Renal pelvis (tissue), 1 donor: ENCODE measurements at regions not wholly inside any gene's neighbourhood (a gene's known extent, or its start where the extent isn't known, plus 50 kb on each side); places are given as distances from the start of the nearest gene placed in this dataset.
"Not testable (repeated sequence)": the region's sequence is repeated elsewhere in the genome, so short reads cannot be mapped to it uniquely, and the experiment has no call there.

Source experiments
- DNase-seq: peaks from one replicate; pipeline ENCODE4 v3.0.0-alpha.2; 2013

DNA sequence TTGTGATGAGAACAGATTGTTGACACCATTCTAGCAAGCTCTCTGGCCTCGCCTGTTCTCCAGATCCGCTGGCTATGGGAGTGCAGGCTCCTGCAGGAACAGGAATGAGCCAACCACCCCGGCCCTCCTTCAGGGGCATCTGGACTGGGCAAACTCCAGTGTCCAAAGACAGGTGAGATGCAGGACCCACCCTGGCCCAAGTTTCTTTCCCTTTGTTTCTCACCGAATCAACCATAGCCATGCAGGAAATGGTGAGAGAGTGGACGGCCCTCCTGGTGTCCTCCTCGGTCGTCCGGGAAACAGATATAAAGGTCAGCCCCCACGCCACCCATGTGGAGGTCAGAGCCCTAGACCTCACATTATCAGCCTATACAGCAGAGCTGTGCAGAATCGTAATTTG, 108.6 kb upstream of the IRX2 start:
- DNase-seq = no peak

DNA sequence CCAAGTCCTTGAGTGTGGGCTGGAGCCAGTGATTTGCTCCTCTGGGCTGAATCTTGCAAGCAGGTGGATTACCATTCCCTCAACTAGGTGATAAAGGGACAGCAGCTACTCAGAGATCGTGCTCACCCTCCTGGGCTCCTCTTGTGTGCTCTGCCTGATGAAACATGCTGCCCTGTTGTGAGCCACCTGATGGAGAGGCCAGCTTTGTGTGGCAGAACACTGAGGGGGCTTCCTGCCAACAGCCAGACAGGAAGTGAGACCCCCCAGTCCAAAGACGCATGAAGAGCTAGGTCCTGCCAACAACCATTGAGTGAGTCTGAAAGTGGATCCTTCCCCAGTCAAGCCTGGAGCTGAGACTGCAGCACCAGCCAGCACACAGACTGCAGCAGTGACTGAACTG, 106.4 kb upstream of the IRX2 start:
- no peak for DNase-seq

DNA sequence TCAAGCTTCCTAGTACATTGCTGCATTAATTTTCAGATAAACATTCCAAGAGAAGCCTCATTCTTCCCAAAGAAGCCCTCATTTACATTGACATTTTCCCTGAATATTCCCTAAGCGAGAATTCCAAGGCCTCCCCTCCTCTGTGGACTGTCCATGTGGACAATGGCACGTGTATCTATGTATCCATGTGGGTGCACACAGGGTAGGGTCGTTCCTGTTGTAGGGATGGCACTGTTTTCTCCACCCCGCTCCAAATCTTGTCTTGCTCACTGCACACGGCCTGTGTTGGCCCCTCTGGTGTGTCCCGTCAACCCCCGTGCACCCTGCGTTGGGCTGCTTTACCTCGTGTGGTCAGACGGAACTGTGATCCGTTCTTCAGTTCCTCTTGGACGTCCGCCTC, 104.7 kb upstream of the IRX2 start:
- DNase-seq = no peak

DNA sequence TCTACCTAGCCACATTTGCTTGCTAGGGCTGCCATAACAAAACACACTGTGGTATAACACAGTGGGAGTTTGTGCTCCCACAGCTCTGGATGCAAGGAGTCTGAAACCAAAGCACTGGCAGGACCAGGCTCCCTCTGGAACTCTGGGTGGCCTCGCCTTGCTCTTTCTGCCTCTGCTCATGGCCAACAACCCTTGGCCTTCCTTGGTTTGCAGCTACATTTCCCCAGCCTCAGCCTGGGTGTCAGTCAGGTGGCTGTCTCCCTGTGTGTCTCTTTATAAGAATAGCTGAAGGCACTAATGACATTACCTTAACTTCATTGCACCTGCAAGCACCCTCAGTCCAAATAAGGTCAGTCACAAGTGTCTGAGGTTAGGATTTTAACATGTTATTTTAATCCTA, 101.0 kb upstream of the IRX2 start:
- DNase-seq = no peak

DNA sequence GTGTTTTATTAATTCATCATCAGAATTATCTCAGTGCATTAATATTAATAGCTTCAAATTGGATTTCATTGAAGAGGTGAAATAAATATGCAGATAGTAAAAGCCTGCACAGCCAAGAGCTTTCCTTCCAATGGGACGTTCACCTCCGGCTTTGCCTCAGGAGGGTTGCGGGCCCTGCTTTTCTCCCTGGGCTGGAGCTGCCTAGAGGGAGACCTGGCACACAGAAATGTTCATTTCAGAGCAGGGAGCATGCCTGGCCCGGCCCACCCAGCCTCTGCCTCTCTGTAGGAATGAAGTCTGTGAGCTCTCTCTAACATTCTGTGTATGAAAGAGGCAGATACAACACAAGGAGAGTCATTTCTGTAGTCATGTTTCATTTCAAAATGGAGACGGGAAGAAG, 100.4 kb upstream of the IRX2 start:
- no peak for DNase-seq

- DNase-seq = no peak
Measured at GRCh38 chr5:2849429-2849828, 98.0 kb upstream of the IRX2 start.

DNA sequence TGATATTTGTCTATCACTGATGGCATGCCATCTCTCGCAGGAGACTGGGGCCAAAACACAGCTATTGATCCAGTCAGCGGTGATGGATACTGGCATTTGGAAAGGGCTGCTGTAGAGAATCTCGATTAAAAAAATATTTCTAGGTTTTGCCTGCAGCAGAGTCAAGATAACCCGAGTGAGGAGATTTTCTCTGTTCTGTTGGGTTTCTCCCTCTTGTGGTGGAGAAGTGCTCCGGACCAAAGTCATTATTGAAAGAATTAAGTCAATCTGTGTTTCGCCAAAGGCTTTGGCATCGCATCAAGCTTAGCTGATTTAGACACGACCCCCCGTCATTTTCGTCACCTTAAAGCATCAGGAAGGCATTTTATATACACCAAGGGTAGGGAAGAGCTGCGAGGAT, 97.1 kb upstream of the IRX2 start:
- no peak for DNase-seq

DNA sequence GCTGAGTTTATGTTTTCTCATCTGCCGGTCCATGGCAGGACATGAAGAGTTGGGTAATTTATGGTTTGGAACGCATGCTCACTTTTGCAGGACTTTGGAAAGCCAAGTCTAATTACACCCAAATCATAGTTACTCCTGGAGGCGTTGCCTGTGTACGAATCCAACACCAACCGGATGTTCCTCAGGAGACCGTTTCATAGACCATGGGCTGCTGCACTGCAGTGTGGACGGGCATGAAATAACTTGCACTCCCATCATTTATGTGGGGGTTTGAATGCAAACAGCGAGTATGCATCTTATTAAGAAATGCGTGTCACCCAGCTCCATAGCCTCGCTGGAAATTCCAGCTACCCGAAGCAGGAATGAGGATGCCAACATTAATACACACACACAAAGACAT, 96.1 kb upstream of the IRX2 start:
- peak; percentile 28 for DNase-seq

DNA sequence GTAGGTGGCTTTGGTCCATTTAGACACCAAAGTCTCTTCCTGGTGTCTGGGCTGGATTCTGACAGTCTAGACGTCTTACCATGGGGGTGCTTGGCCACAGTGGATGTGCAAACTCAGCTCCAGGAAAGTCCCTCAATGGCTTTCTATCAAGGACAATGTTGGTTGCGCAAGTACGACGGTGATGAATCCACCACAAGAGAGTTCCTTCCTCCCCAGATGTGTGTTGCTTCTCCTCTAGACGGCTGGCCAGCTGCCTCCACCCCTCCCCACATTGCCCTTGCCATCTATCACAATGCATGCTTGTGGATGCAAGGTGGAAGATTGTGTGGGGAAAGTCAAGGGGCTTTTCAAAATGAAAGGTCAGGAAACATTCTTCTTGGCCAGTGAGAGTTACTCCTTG, 89.7 kb upstream of the IRX2 start:
- DNase-seq = no peak

DNA sequence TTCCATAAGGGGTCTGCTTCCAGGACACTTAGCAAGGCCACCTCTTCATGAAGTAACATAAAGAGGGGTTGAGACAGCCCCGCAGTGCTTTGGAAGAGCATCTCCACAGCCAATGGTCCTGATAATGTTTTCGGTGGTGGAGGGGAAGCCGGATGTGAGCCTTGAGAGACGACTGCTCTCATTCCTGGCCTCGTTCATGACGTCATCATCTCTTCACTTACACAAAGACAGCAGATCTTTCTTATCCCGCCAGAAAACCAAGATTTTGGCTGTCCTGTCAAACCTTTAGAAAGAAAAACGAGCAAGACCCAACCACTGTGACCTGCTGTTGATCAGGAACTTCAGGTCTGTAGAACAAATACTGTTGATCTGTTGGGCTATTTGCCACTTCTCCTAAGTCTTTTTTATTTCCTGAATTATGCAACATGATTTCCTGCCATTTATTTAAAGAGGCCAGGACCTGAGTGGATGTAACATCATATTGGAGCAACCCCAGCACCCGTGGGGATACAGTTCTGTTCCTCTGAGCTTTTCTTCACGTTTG, 89.0 kb upstream of the IRX2 start:
- no peak for DNase-seq

DNA sequence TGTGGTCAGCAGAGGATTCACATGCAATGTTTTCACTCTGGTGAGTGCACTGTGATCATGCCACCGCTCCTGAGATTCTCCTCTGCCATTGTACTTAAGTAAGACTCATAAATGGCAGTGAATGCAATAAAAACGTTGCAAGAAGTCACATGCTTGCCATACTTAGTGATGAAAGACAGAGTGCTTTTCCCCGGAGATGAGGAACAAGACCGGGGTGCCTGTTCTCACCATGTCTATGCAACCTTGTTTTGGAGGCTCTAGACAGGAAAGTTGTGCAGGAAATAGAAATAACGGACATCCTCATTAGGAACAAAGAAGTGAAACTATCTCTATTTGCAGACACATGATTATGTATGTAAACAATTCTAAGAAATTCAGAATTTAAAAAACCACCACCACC, 84.7 kb upstream of the IRX2 start:
- no peak for DNase-seq

DNA sequence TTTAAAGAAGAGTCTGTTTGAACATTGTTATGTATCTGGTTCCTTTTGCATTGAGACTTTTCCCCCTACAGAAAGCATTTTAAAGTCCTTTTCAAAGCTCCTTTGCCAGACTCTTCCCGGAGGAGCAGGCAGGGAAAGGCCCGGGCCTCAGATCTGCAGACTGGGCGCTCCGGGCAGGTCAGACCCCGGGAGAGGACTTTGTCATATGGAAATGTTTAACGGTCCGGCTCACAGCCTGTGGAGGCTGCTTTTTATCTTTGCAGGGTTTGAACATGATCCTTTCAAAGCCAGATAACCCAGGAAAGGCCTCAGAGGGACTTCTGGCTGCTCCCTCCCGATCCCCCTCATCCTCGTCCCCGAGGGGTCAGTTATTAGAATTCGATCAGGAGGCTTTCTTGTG, 82.1 kb upstream of the IRX2 start:
- no peak for DNase-seq

- DNase-seq = no peak
Measured at GRCh38 chr5:2832394-2832793, 80.9 kb upstream of the IRX2 start.

GRCh38 chr5:2829239-2829638, 77.8 kb upstream of the IRX2 start:
- no peak for DNase-seq

DNA sequence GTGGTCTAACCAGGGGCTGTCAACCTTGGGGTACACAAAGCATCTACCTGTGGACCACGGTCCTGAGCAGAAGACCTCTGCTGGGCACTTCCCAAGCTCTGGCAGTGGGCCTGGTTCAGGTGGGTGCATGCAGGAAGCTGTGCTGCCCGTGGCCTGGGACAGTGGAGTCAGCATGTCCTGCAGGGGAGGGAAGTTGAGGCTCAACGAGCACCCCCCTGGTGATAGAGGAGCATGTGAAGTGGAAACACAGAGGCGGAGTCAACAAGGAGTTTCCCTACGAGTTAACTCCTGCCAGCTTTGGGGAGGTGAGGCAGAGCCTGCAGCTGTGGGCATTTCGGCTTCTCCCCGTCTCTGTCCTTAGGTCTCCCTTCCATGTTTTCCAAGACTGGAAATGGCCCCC, 67.5 kb upstream of the IRX2 start:
- no peak for DNase-seq

GRCh38 chr5:2817031-2817603, 65.6 kb upstream of the IRX2 start:
- DNase-seq = no peak

DNA sequence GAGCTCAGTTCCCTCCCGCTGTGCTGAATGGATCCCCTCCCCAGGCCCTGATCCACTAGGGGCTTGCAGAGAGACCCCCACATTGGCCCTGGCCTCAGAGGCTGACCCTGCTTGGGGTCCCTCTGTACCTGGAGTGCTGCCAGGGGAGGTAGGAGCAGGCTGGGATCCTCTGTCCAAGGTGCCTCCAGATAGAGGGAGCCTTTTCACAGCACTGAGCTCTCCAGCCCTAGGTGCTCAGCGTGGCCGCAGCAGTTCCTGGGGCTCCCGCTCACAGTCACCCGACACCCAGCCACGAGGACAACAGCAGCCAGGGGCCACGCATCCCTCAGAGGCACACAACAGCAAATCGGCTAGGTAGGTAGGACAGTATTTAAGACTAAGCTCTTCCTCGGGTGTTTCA, 62.2 kb upstream of the IRX2 start:
- DNase-seq = no peak

DNA sequence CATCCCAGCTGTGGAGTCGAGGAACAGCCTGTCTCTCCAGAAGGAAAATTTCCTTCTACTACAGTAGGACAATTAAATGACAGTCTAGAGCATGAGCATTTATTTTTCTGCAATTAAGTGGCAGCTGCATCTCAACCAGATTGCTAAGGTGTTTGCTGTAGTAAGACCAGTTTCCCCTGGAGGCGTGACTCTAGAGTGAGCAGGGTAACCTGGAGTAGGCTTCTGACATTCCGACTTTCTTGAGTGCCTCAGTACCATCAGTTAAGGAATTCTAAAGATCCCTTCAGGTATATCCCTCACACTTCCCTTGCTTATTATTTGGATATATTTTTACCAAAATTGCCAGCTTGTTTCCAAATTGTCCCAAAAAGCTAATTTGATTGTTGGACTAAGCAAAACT, 59.2 kb upstream of the IRX2 start:
- DNase-seq = no peak

DNA sequence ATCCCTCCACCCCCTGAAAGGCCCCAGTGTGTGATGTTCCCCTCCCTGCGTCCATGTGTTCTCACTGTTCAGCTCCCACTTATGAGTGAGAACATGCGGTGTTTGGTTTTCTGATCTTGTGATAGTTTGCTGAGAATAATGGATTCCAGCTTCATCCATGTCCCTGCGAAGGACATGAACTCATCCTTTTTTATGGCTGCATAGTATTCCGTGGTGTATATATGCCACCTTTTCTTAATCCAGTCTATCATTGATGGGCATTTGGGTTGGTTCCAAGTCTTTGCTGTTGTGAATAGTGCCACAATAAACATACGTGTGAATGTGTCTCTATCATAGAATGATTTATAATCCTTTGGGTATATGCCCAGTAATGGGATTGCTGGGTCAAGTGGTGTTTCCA, 55.8 kb upstream of the IRX2 start:
- DNase-seq = not testable (repeated sequence)

- DNase-seq = no peak
Measured at GRCh38 chr5:2806176-2806575, 54.7 kb upstream of the IRX2 start.

DNA sequence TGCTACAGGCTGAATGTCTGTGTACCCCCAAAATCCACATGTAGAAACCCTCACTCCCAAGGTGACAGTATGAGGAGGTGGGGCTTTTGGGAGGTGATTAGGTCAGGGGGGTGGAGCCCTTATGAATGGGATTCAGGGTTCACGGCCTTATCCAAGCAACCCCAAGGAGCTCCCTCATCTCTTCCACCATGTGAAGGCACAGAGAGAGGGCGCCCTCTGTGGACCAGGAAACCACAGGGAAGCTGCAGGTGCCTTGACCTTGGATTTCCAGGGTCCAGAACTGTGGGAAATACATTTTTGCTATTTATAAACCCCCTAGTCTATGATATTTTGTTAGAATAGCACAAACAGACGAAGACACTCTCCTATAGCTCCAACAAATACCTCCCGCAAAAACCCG, 53.6 kb upstream of the IRX2 start:
- DNase-seq = no peak

DNA sequence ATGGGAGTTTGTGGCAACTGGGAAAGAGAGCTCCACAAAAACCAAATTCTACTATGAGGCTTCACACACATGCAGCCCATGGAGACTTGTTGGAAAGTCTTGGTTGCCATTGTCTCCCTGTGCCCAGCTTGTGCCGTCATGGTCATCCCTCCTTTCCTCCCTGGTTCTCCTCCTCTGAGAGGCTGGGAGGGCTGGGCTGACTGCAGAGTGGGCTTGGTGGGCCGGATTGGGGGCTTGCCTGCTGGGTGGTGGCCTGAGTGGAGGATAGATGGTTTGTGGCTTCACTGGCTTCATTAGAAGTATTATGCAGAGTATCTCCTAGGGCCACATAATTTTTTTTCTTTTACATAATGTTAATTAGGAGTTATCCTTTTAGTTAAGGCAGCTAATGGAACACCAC, 52.3 kb upstream of the IRX2 start:
- DNase-seq = no peak

DNA sequence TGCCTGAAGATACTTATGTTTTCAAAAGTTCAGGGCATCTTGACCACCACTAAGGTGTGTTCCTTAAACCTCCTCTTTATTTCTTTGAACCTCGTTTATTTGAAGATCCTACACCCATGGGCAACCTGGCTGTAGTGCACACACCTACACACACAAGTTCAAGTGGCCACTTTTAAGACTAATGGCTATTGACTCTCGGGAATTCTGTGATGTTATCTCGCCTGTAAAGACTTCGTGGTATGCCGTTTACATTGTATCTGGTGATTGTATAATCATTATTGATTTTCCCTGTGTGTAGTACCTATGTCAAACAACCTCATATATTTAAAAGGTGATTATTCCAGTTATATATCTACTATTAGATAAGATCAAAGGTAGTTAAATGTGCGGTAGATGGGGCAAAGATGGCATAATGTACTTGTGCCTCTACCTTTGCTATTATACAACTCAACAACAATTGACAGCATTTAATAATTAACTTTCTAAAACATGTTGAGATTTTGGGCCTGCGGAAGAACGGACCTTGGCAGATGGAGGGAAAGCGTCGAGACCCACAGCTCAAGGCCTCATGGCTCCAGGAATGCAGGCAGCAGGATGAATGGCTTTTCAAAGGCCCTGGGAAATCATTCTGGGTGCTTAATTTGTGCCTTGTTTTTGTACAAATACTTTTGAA, 51.4 kb upstream of the IRX2 start:
- DNase-seq = no peak
